ENCODE measurements at regions not wholly inside any gene's neighbourhood (a gene's known extent, or its start where the extent isn't known, plus 50 kb on each side); places are given as distances from the start of the nearest gene placed in this dataset.

GRCh38 chr15:34684351-34684750 lies 70.4 kb downstream of the GJD2 start:
- intact Hi-C loops (cut with micrococcal nuclease) = no loop called here
- H3K9me3 ChIP-seq (ENCODE audit: control insufficient read depth in 2 of 3, low read length in 3 of 3) = no peaks in the 10 kb centered on the region
- ChIA-PET CTCF (no interaction called here), POLR2A (no interaction called here)
- H3K27ac ChIP-seq (ENCODE audit: low read depth, low read length) = no peak overlapping the region
- Mint-ChIP-seq H3K27me3 (peaks cover 13 to 28% (median 24%) of the 10 kb centered on the region in 5 donors), H3K9me3 (peaks cover 0 to 11% (median 4%) of the 10 kb centered on the region in 11 donors), H3K4me1 (no peaks in the 10 kb centered on the region), H3K27ac (no peak overlapping the region), H3K4me3 (no peak overlapping the region), H3K36me3 (no peaks in the 10 kb centered on the region)
- H3K4me3 ChIP-seq (ENCODE audit: low read length) = no peak overlapping the region
- no peaks in the 10 kb centered on the region for H3K4me1 ChIP-seq (ENCODE audit: control insufficient read depth in 2 of 2, insufficient read depth in 2 of 2, low read length in 2 of 2)
- no peaks in the 10 kb centered on the region for H3K36me3 ChIP-seq (ENCODE audit: control insufficient read depth in 2 of 3, insufficient read depth in 3 of 3, low read length in 3 of 3)
- DNase-seq (no peak), ATAC-seq (no peak)
- H3K27me3 ChIP-seq (ENCODE audit: control insufficient read depth in 2 of 2, insufficient read depth in 2 of 2, low read length in 2 of 2) = no peaks in the 10 kb centered on the region

- intact Hi-C loops (cut with micrococcal nuclease) = no loop called here
- POLR2A ChIA-PET = no interaction called here
- no peak for ATAC-seq
- Histone ChIP-seq H3K4me1 (ENCODE audit: control insufficient read depth in 2 of 2, insufficient read depth in 2 of 2, low read length in 2 of 2) (no peaks in the 10 kb centered on the region), H3K27ac (ENCODE audit: low read depth, low read length) (no peak overlapping the region), H3K36me3 (ENCODE audit: control insufficient read depth in 2 of 3, insufficient read depth in 3 of 3, low read length in 3 of 3) (no peaks in the 10 kb centered on the region), H3K27me3 (ENCODE audit: control insufficient read depth in 2 of 2, insufficient read depth in 2 of 2, low read length in 2 of 2) (no peaks in the 10 kb centered on the region), H3K4me3 (ENCODE audit: low read length) (no peak overlapping the region), H3K9me3 (ENCODE audit: control insufficient read depth in 2 of 3, low read length in 3 of 3) (no peaks in the 10 kb centered on the region)
- no peaks in the 10 kb centered on the region for H3K36me3 Mint-ChIP-seq
- peaks cover 0 to 3% (median 0%) of the 10 kb centered on the region in 11 donors for H3K9me3 Mint-ChIP-seq
- H3K27me3 Mint-ChIP-seq = peaks cover 13 to 28% (median 23%) of the 10 kb centered on the region in 5 donors
- no peak for DNase-seq
- CTCF ChIA-PET = no interaction called here
- no peaks in the 10 kb centered on the region for H3K4me1 Mint-ChIP-seq
- H3K4me3 Mint-ChIP-seq = no peak overlapping the region
- no peak overlapping the region for H3K27ac Mint-ChIP-seq
These were observed 72.1 kb downstream of the GJD2 start for GRCh38 chr15:34682674-34683073.

GRCh38 chr15:34679291-34679690 lies 75.5 kb downstream of the GJD2 start:
- Histone ChIP-seq H3K36me3 (ENCODE audit: control insufficient read depth in 2 of 3, insufficient read depth in 3 of 3, low read length in 3 of 3) (no peaks in the 10 kb centered on the region), H3K9me3 (ENCODE audit: control insufficient read depth in 2 of 3, low read length in 3 of 3) (no peaks in the 10 kb centered on the region), H3K4me1 (ENCODE audit: control insufficient read depth in 2 of 2, insufficient read depth in 2 of 2, low read length in 2 of 2) (no peaks in the 10 kb centered on the region), H3K27me3 (ENCODE audit: control insufficient read depth in 2 of 2, insufficient read depth in 2 of 2, low read length in 2 of 2) (no peaks in the 10 kb centered on the region), H3K4me3 (ENCODE audit: low read length) (no peak overlapping the region), H3K27ac (ENCODE audit: low read depth, low read length) (no peak overlapping the region)
- Mint-ChIP-seq H3K27ac (no peak overlapping the region), H3K4me1 (no peaks in the 10 kb centered on the region), H3K4me3 (no peak overlapping the region), H3K27me3 (peaks cover 0 to 24% (median 13%) of the 10 kb centered on the region in 5 donors), H3K9me3 (no peaks in the 10 kb centered on the region), H3K36me3 (no peaks in the 10 kb centered on the region)
- intact Hi-C loops (cut with micrococcal nuclease) = no loop called here
- DNase-seq (no peak), ATAC-seq (no peak)
- CTCF ChIA-PET = no interaction called here
- POLR2A ChIA-PET = no interaction called here

GRCh38 chr15:34673241-34673640 lies 81.6 kb downstream of the GJD2 start:
- Mint-ChIP-seq H3K27ac (no peak overlapping the region), H3K4me1 (no peaks in the 10 kb centered on the region), H3K9me3 (no peaks in the 10 kb centered on the region), H3K36me3 (no peaks in the 10 kb centered on the region), H3K4me3 (no peak overlapping the region), H3K27me3 (peaks cover 12 to 35% (median 15%) of the 10 kb centered on the region in 5 donors)
- H3K4me3 ChIP-seq (ENCODE audit: low read length) = no peak overlapping the region
- no peak for DNase-seq
- H3K9me3 ChIP-seq (ENCODE audit: control insufficient read depth in 2 of 3, low read length in 3 of 3) = no peaks in the 10 kb centered on the region
- H3K27ac ChIP-seq (ENCODE audit: low read depth, low read length) = no peak overlapping the region
- H3K4me1 ChIP-seq (ENCODE audit: control insufficient read depth in 2 of 2, insufficient read depth in 2 of 2, low read length in 2 of 2) = no peaks in the 10 kb centered on the region
- no peaks in the 10 kb centered on the region for H3K27me3 ChIP-seq (ENCODE audit: control insufficient read depth in 2 of 2, insufficient read depth in 2 of 2, low read length in 2 of 2)
- ATAC-seq = no peak
- H3K36me3 ChIP-seq (ENCODE audit: control insufficient read depth in 2 of 3, insufficient read depth in 3 of 3, low read length in 3 of 3) = no peaks in the 10 kb centered on the region
- intact Hi-C loops (cut with micrococcal nuclease) = no loop called here
- CTCF ChIA-PET = no interaction called here
- POLR2A ChIA-PET = no interaction called here

DNA sequence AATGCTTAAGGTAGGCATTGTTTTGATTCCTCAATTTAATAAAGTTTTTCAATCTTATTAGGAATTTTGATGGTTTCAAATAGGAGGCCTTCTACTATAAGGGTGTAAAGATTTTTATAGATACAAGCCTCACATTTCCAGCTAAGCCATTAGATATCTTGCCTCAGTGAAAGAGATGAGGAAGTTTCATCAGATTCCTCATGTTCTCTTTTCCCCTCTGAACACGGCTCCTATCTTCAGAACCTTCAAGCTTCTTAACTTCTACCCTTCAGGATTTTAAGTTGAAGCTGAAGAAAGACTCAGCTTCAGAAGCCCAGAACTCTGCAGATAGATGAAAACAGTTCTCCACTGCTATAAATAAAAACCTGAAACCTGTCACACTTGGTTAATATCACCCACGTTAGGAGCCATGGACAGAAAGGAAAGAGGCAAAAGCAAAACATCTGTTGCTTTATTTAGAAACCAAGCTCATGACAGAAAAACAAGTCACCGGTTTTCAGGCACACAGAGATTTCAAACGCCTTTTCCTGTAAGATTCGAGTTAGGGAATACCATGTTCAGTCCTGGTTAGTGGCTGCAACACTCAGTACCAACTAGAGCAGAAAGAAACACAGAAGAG lies 82.2 kb upstream of the GOLGA8B start:
- intact Hi-C loops (cut with micrococcal nuclease) = no loop called here

GRCh38 chr15:34664418-34664817 lies 81.0 kb upstream of the GOLGA8B start:
- H3K27me3 Mint-ChIP-seq = peaks cover 31 to 45% (median 33%) of the 10 kb centered on the region in 5 donors

More for the DNA sequence above, 82.2 kb upstream of the GOLGA8B start:
- H3K27ac Mint-ChIP-seq = no peak overlapping the region
- ChIA-PET POLR2A (no interaction called here), CTCF (no interaction called here)
- Histone ChIP-seq H3K4me3 (ENCODE audit: low read length) (no peak overlapping the region), H3K36me3 (ENCODE audit: control insufficient read depth in 2 of 3, insufficient read depth in 3 of 3, low read length in 3 of 3) (no peaks in the 10 kb centered on the region), H3K27ac (ENCODE audit: low read depth, low read length) (no peak overlapping the region), H3K27me3 (ENCODE audit: control insufficient read depth in 2 of 2, insufficient read depth in 2 of 2, low read length in 2 of 2) (no peaks in the 10 kb centered on the region), H3K9me3 (ENCODE audit: control insufficient read depth in 2 of 3, low read length in 3 of 3) (no peaks in the 10 kb centered on the region), H3K4me1 (ENCODE audit: control insufficient read depth in 2 of 2, insufficient read depth in 2 of 2, low read length in 2 of 2) (no peaks in the 10 kb centered on the region)
- no peaks in the 10 kb centered on the region for H3K9me3 Mint-ChIP-seq
- no peak for ATAC-seq
- H3K4me3 Mint-ChIP-seq = no peak overlapping the region
- DNase-seq = no peak
- no peaks in the 10 kb centered on the region for H3K36me3 Mint-ChIP-seq
- no peaks in the 10 kb centered on the region for H3K4me1 Mint-ChIP-seq
- peaks cover 27 to 38% (median 31%) of the 10 kb centered on the region in 5 donors for H3K27me3 Mint-ChIP-seq

GRCh38 chr15:34663101-34663500 lies 79.7 kb upstream of the GOLGA8B start:
- ChIA-PET CTCF (no interaction called here), POLR2A (no interaction called here)
- no peaks in the 10 kb centered on the region for H3K4me1 Mint-ChIP-seq
- Histone ChIP-seq H3K36me3 (ENCODE audit: control insufficient read depth in 2 of 3, insufficient read depth in 3 of 3, low read length in 3 of 3) (no peaks in the 10 kb centered on the region), H3K9me3 (ENCODE audit: control insufficient read depth in 2 of 3, low read length in 3 of 3) (no peaks in the 10 kb centered on the region), H3K4me3 (ENCODE audit: low read length) (no peak overlapping the region), H3K27ac (ENCODE audit: low read depth, low read length) (no peak overlapping the region), H3K4me1 (ENCODE audit: control insufficient read depth in 2 of 2, insufficient read depth in 2 of 2, low read length in 2 of 2) (no peaks in the 10 kb centered on the region), H3K27me3 (ENCODE audit: control insufficient read depth in 2 of 2, insufficient read depth in 2 of 2, low read length in 2 of 2) (no peaks in the 10 kb centered on the region)
- H3K27me3 Mint-ChIP-seq = peaks cover 31 to 42% (median 35%) of the 10 kb centered on the region in 5 donors
- H3K9me3 Mint-ChIP-seq = no peaks in the 10 kb centered on the region
- no peak overlapping the region for H3K4me3 Mint-ChIP-seq
- H3K36me3 Mint-ChIP-seq = no peaks in the 10 kb centered on the region
- DNase-seq (no peak), ATAC-seq (no peak)
- intact Hi-C loops (cut with micrococcal nuclease) = no loop called here
- H3K27ac Mint-ChIP-seq = no peak overlapping the region

More at GRCh38 chr15:34664418-34664817, 81.0 kb upstream of the GOLGA8B start:
- no peak overlapping the region for H3K27ac ChIP-seq (ENCODE audit: low read depth, low read length)
- no peaks in the 10 kb centered on the region for H3K4me1 Mint-ChIP-seq
- no peak overlapping the region for H3K27ac Mint-ChIP-seq
- DNase-seq = no peak
- POLR2A ChIA-PET = no interaction called here
- H3K36me3 ChIP-seq (ENCODE audit: control insufficient read depth in 2 of 3, insufficient read depth in 3 of 3, low read length in 3 of 3) = no peaks in the 10 kb centered on the region
- H3K4me3 ChIP-seq (ENCODE audit: low read length) = no peak overlapping the region
- H3K27me3 ChIP-seq (ENCODE audit: control insufficient read depth in 2 of 2, insufficient read depth in 2 of 2, low read length in 2 of 2) = no peaks in the 10 kb centered on the region
- H3K9me3 Mint-ChIP-seq = no peaks in the 10 kb centered on the region
- ATAC-seq = no peak
- CTCF ChIA-PET = no interaction called here
- H3K9me3 ChIP-seq (ENCODE audit: control insufficient read depth in 2 of 3, low read length in 3 of 3) = no peaks in the 10 kb centered on the region
- H3K4me1 ChIP-seq (ENCODE audit: control insufficient read depth in 2 of 2, insufficient read depth in 2 of 2, low read length in 2 of 2) = no peaks in the 10 kb centered on the region
- no peak overlapping the region for H3K4me3 Mint-ChIP-seq
- intact Hi-C loops (cut with micrococcal nuclease) = no loop called here
- no peaks in the 10 kb centered on the region for H3K36me3 Mint-ChIP-seq

Data from naive thymus-derived CD4-positive, alpha-beta T cell (primary cell).